ENCODE measurements at regions not wholly inside any gene's neighbourhood (a gene's known extent, or its start where the extent isn't known, plus 50 kb on each side); places are given as distances from the start of the nearest gene placed in this dataset.
A peak's percentile ranks its signal among the peaks of the same experiment; 100 is the strongest.
"Not testable (repeated sequence)": the region's sequence is repeated elsewhere in the genome, so short reads cannot be mapped to it uniquely, and the experiment has no call there.

- peaks cover 4% of the 10 kb centered on the region for H3K9me3 Mint-ChIP-seq (ENCODE audit: unreplicated experiment)
- no peaks in the 10 kb centered on the region for H3K4me1 Mint-ChIP-seq (ENCODE audit: unreplicated experiment)
- no peaks in the 10 kb centered on the region for H3K27me3 Mint-ChIP-seq (ENCODE audit: unreplicated experiment)
- no peak for DNase-seq (ENCODE audit: low spot score)
- H3K27ac Mint-ChIP-seq (ENCODE audit: unreplicated experiment): no peak overlapping the region
- H3K4me3 Mint-ChIP-seq (ENCODE audit: unreplicated experiment): no peak overlapping the region
- TF ChIP-seq CTCF (IDR thresholded peaks at IDR 0.05; ENCODE audit: unreplicated experiment): no peak
- peaks cover 6% of the 10 kb centered on the region for H3K36me3 Mint-ChIP-seq (ENCODE audit: low read depth, unreplicated experiment)
These were observed 74.8 kb upstream of the FOXK1 start for GRCh38 chr7:4607311-4607729.

DNA sequence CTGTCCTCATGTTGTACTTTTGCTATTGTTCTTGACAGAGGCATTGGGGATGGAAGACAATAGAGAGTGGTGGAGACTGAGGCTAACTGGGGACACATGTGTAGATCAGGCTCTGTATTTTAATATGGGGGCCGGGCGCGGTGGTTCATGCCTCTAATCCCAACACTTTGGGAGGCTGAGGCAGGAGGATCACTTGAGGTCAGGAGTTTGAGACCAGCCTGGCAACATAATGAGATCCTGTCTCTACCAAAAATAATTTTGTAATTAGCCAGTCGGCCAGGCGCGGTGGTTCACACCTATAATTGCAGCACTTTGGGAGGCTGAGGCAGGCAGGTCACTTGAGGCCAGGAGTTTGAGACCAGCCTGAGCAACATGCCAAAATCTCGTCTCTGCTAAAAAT lies 72.5 kb upstream of the FOXK1 start:
- H3K27me3 Mint-ChIP-seq (ENCODE audit: unreplicated experiment); H3K4me3 Mint-ChIP-seq (ENCODE audit: unreplicated experiment); H3K9me3 Mint-ChIP-seq (ENCODE audit: unreplicated experiment); H3K4me1 Mint-ChIP-seq (ENCODE audit: unreplicated experiment); H3K36me3 Mint-ChIP-seq (ENCODE audit: low read depth, unreplicated experiment); DNase-seq (ENCODE audit: low spot score); H3K27ac Mint-ChIP-seq (ENCODE audit: unreplicated experiment): not testable (repeated sequence)

- no peak overlapping the region for H3K27ac Mint-ChIP-seq (ENCODE audit: unreplicated experiment)
- H3K4me1 Mint-ChIP-seq (ENCODE audit: unreplicated experiment): peaks cover 9% of the 10 kb centered on the region
- peak; percentile 60 for DNase-seq (ENCODE audit: low spot score)
- peak; percentile 79 for TF ChIP-seq CTCF (IDR thresholded peaks at IDR 0.05; ENCODE audit: unreplicated experiment)
- no peaks in the 10 kb centered on the region for H3K9me3 Mint-ChIP-seq (ENCODE audit: unreplicated experiment)
- no peaks in the 10 kb centered on the region for H3K27me3 Mint-ChIP-seq (ENCODE audit: unreplicated experiment)
- H3K4me3 Mint-ChIP-seq (ENCODE audit: unreplicated experiment): no peak overlapping the region
- peaks cover 6% of the 10 kb centered on the region for H3K36me3 Mint-ChIP-seq (ENCODE audit: low read depth, unreplicated experiment)
These were observed 71.2 kb upstream of the FOXK1 start for GRCh38 chr7:4610768-4611467.

DNA sequence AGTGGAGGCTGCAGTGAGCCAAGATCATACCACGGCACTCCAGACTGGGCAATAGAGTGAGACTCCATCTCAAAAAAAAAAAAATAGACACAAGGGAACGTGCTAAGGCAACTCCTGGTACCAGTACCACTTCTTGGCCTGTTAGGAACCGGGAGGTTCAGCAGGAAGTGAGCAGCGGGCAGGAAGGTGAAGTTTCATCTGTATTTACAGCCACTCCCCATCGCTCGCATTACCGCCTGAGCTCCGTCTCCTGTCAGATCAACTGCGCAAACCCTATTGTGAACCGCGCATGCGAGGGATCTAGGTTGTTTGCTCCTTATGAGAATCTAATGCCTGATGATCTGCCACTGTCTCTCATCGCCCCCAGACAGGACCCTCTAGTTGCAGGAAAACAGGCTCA lies 69.9 kb upstream of the FOXK1 start:
- H3K27ac Mint-ChIP-seq (ENCODE audit: unreplicated experiment): no peak overlapping the region
- no peaks in the 10 kb centered on the region for H3K27me3 Mint-ChIP-seq (ENCODE audit: unreplicated experiment)
- no peak for DNase-seq (ENCODE audit: low spot score)
- H3K4me3 Mint-ChIP-seq (ENCODE audit: unreplicated experiment): no peak overlapping the region
- H3K36me3 Mint-ChIP-seq (ENCODE audit: low read depth, unreplicated experiment): no peaks in the 10 kb centered on the region
- TF ChIP-seq CTCF (IDR thresholded peaks at IDR 0.05; ENCODE audit: unreplicated experiment): no peak
- H3K4me1 Mint-ChIP-seq (ENCODE audit: unreplicated experiment): peaks cover 9% of the 10 kb centered on the region
- H3K9me3 Mint-ChIP-seq (ENCODE audit: unreplicated experiment): no peaks in the 10 kb centered on the region

DNA sequence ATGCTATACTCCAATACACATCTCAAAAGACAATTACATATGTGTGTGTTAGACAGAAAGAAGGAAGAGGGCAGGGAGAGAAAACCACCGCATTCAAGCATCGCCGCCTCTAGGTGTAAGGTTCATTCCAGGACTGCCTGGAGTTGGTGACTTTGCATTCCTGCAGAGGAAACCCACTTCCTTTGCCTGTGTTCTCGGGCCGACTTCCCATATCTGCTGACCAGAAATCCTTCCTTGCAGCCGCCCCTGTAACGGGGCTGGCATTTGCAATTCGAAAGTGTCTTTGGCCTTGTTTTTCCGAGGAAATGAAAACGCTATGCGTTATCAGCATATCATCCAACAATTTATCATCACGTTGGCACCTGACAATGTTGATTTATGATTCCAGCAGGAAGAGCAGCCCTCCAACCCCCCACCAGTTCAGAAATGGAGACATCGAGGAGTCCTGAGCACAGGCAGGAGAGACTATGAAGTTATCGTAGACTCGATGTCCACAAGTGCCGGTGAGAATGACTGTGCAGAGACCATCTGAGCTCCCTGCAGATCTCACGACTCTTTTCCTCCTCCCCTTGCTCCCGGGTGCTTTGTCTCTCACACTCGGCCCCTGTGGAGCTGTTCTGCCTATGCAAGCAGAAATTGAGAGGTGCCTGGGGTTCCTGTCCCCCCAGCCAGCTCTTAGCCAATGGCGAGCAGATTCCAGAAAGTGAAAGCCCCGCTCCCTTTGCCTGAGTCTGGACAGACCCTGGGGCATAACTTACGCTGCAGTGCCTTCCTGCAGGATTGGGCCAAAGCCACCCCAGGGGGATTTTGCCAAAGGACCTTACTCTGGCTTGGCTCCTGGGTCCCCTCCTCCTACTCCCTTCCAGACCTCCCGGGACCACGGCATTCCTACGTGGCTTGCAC lies 68.9 kb upstream of the FOXK1 start:
- peaks cover 2% of the 10 kb centered on the region for H3K9me3 Mint-ChIP-seq (ENCODE audit: unreplicated experiment)
- H3K36me3 Mint-ChIP-seq (ENCODE audit: low read depth, unreplicated experiment): peaks cover 4% of the 10 kb centered on the region
- H3K27me3 Mint-ChIP-seq (ENCODE audit: unreplicated experiment): no peaks in the 10 kb centered on the region
- H3K4me1 Mint-ChIP-seq (ENCODE audit: unreplicated experiment): peaks cover 9% of the 10 kb centered on the region
- H3K4me3 Mint-ChIP-seq (ENCODE audit: unreplicated experiment): peak overlapping the region; percentile 65
- peak overlapping the region; percentile 36 for H3K27ac Mint-ChIP-seq (ENCODE audit: unreplicated experiment)
- DNase-seq (ENCODE audit: low spot score): no peak
- no peak for TF ChIP-seq CTCF (IDR thresholded peaks at IDR 0.05; ENCODE audit: unreplicated experiment)
